ENCODE measurements at regions not wholly inside any gene's neighbourhood (a gene's known extent, or its start where the extent isn't known, plus 50 kb on each side); places are given as distances from the start of the nearest gene placed in this dataset.

DNA sequence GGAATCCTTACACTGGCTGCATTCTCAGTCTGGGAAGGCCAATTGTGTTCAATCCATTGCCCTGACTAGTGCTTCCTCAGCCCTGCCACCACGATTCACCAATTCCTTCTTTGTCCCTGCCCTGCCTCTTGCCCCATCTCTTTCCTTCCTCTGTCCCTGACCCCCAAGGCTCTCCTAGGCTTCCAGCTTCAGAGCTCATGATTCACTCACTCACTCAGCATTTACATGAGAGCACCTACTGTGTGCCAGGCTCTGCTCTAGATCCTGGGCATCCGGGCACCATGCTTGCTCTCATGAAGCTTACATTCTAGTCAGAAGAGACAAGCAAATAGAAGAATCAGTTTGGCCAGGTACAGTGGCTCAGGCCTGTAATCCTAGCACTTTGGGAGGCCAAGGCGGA, 489.5 kb upstream of the JARID2 start:
- no peak for DNase-seq
- POLR2A ChIA-PET: no interaction called here
- TF ChIP-seq, protein P1, sequence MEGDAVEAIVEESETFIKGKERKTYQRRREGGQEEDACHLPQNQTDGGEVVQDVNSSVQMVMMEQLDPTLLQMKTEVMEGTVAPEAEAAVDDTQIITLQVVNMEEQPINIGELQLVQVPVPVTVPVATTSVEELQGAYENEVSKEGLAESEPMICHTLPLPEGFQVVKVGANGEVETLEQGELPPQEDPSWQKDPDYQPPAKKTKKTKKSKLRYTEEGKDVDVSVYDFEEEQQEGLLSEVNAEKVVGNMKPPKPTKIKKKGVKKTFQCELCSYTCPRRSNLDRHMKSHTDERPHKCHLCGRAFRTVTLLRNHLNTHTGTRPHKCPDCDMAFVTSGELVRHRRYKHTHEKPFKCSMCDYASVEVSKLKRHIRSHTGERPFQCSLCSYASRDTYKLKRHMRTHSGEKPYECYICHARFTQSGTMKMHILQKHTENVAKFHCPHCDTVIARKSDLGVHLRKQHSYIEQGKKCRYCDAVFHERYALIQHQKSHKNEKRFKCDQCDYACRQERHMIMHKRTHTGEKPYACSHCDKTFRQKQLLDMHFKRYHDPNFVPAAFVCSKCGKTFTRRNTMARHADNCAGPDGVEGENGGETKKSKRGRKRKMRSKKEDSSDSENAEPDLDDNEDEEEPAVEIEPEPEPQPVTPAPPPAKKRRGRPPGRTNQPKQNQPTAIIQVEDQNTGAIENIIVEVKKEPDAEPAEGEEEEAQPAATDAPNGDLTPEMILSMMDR (IDR thresholded peaks at IDR 0.05): no peak

DNA sequence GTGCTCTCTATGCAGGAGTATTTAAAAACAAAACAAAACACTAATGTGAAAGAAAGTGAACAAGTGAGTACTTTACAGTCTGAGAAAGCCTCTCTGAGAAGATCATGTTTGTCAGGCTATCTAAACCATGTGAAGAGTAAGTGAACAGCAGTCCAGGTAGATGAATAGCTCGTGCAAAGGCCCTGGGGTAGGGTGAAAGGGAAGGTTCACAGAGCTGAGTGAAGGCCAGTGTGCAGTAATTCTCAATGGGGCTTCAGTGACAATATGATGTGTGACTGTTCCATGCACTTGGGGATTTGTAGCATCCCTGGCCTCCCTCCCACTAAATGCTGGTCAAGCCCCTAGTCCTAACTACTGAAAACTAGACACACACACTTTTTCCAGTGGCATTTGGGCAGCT, 488.9 kb upstream of the JARID2 start:
- ATAC-seq (ENCODE audit: low read depth) (no peak), DNase-seq (no peak)
- H3K36me3 Mint-ChIP-seq (ENCODE audit: low read depth): no peaks in the 10 kb centered on the region
- H3K27ac Mint-ChIP-seq: no peak overlapping the region
- H3K4me3 Mint-ChIP-seq: no peak overlapping the region
- H3K4me1 Mint-ChIP-seq: peaks cover 4% of the 10 kb centered on the region
- peaks cover 3% of the 10 kb centered on the region for H3K9me3 Mint-ChIP-seq
- ChIA-PET POLR2A (no interaction called here), CTCF (no interaction called here)
- TF ChIP-seq, protein P1 (IDR thresholded peaks at IDR 0.05): no peak
- H3K27me3 Mint-ChIP-seq: no peaks in the 10 kb centered on the region
- intact Hi-C loops (cut with micrococcal nuclease): no loop called here

More for the DNA sequence above, 489.5 kb upstream of the JARID2 start:
- CTCF ChIA-PET: no interaction called here
- H3K4me1 Mint-ChIP-seq: peaks cover 4% of the 10 kb centered on the region
- ATAC-seq (ENCODE audit: low read depth): no peak
- H3K4me3 Mint-ChIP-seq: no peak overlapping the region
- no peaks in the 10 kb centered on the region for H3K36me3 Mint-ChIP-seq (ENCODE audit: low read depth)
- intact Hi-C loops (cut with micrococcal nuclease): no loop called here
- H3K9me3 Mint-ChIP-seq: peaks cover 3% of the 10 kb centered on the region
- H3K27ac Mint-ChIP-seq: no peak overlapping the region
- no peaks in the 10 kb centered on the region for H3K27me3 Mint-ChIP-seq

GRCh38 chr6:14757418-14757817, 488.5 kb upstream of the JARID2 start:
- intact Hi-C loops (cut with micrococcal nuclease): no loop called here
- Mint-ChIP-seq H3K27me3 (no peaks in the 10 kb centered on the region), H3K36me3 (ENCODE audit: low read depth) (no peaks in the 10 kb centered on the region), H3K27ac (no peak overlapping the region), H3K4me3 (no peak overlapping the region), H3K4me1 (peaks cover 4% of the 10 kb centered on the region), H3K9me3 (peaks cover 3% of the 10 kb centered on the region)
- CTCF ChIA-PET: no interaction called here
- ATAC-seq (ENCODE audit: low read depth): no peak
- POLR2A ChIA-PET: no interaction called here
- no peak for DNase-seq
- TF ChIP-seq, protein P1 (IDR thresholded peaks at IDR 0.05): no peak

DNA sequence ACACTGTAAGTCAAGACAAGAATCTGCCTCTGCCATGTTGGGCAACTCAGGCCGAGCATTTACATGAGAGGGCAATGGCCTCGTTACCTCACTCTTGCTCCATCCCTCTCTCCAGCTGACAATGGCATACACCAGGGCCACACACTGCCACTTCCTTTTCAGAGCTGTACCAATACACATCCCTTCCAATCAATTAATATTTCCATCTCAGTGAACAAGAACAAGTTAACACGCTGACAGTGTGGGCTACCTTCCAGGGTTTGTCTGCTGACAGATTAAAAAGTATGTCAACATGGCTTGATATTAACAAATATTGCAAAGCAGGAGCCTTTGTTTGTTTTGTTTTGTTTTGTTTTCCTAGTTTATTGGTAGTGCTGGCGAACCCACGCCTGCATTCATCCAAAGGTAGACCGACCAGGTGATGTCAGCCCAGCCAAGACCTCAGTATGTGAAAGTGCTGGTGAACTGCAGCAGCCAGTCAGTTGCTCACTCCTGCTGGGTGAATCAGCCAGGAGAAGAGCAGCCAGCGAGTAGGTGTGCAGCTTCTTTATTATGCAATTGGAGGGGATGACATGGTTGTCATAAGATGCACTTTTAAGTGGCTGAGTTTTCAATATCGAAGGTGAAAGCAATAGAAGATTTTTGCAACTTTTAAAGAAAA, 487.3 kb upstream of the JARID2 start:
- Mint-ChIP-seq H3K27me3 (no peaks in the 10 kb centered on the region), H3K9me3 (peaks cover 3% of the 10 kb centered on the region), H3K4me3 (no peak overlapping the region), H3K27ac (no peak overlapping the region), H3K4me1 (peaks cover 4% of the 10 kb centered on the region), H3K36me3 (ENCODE audit: low read depth) (no peaks in the 10 kb centered on the region)
- TF ChIP-seq, protein P1 (IDR thresholded peaks at IDR 0.05): no peak
- DNase-seq (no peak), ATAC-seq (ENCODE audit: low read depth) (no peak)
- POLR2A ChIA-PET: interaction anchor here (0.7 kb wide), 1 partner anchor 139 kb away, joined by 4 read pairs; no protein-coding TSS in a partner anchor
- CTCF ChIA-PET: no interaction called here
- intact Hi-C loops (cut with micrococcal nuclease): no loop called here

GRCh38 chr6:14759976-14760672, 485.7 kb upstream of the JARID2 start:
- no peaks in the 10 kb centered on the region for H3K36me3 Mint-ChIP-seq (ENCODE audit: low read depth)
- POLR2A ChIA-PET: no interaction called here
- no peak overlapping the region for H3K27ac Mint-ChIP-seq
- peaks cover 5% of the 10 kb centered on the region for H3K4me1 Mint-ChIP-seq
- no peaks in the 10 kb centered on the region for H3K27me3 Mint-ChIP-seq
- peaks cover 3% of the 10 kb centered on the region for H3K9me3 Mint-ChIP-seq
- H3K4me3 Mint-ChIP-seq: no peak overlapping the region
- CTCF ChIA-PET: no interaction called here
- intact Hi-C loops (cut with micrococcal nuclease): no loop called here
- ATAC-seq (ENCODE audit: low read depth) (no peak), DNase-seq (no peak)
- TF ChIP-seq, protein P1 (IDR thresholded peaks at IDR 0.05): no peak

All from activated B cell treated with CpG ODN at 0.5 μM for 24 hours (primary cell).